ENCODE measurements at regions not wholly inside any gene's neighbourhood (a gene's known extent, or its start where the extent isn't known, plus 50 kb on each side); places are given as distances from the start of the nearest gene placed in this dataset.

- TF ChIP-seq, protein P1, sequence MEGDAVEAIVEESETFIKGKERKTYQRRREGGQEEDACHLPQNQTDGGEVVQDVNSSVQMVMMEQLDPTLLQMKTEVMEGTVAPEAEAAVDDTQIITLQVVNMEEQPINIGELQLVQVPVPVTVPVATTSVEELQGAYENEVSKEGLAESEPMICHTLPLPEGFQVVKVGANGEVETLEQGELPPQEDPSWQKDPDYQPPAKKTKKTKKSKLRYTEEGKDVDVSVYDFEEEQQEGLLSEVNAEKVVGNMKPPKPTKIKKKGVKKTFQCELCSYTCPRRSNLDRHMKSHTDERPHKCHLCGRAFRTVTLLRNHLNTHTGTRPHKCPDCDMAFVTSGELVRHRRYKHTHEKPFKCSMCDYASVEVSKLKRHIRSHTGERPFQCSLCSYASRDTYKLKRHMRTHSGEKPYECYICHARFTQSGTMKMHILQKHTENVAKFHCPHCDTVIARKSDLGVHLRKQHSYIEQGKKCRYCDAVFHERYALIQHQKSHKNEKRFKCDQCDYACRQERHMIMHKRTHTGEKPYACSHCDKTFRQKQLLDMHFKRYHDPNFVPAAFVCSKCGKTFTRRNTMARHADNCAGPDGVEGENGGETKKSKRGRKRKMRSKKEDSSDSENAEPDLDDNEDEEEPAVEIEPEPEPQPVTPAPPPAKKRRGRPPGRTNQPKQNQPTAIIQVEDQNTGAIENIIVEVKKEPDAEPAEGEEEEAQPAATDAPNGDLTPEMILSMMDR (conservative IDR thresholded peaks at IDR 0.05; ENCODE audit: low read depth, low read length) = no peak
- no peak for TF ChIP-seq EZH2phosphoT487 (IDR thresholded peaks at IDR 0.05; ENCODE audit: borderline replicate concordance, low read length)
These were observed 424.6 kb upstream of the SEMA6D start for GRCh38 chr15:47292638-47293190.

Measured in PC-3 (cell line).